PFSK-1 (cell line): ENCODE measurements at regions not wholly inside any gene's neighbourhood (a gene's known extent, or its start where the extent isn't known, plus 50 kb on each side); places are given as distances from the start of the nearest gene placed in this dataset.

Experiments used
- POLR2AphosphoS5 ChIP-seq: IDR thresholded peaks from 2 replicates; pipeline ENCODE4 v1.6.1; 2012; ENCODE audit warnings: low read depth, mild to moderate bottlenecking, control low read depth, low read length, moderate library complexity
- REST ChIP-seq, 2 experiments: IDR thresholded peaks; 2 replicates each; pipeline versions ENCODE4 v1.6.1 to v1.8.0; 2011 to 2012; ENCODE audit warnings: low read depth in 2 of 2, low read length in 2 of 2, control low read depth in 1 of 2, inconsistent platforms in 1 of 2, mild to moderate bottlenecking in 1 of 2, moderate library complexity in 1 of 2; ENCODE audit not compliant: insufficient read depth in 1 of 2
- SIN3A ChIP-seq: IDR thresholded peaks from 2 replicates; pipeline ENCODE4 v1.6.1; 2012; ENCODE audit warnings: mild to moderate bottlenecking, low read length, moderate library complexity, borderline replicate concordance; ENCODE audit not compliant: insufficient read depth
- TAF1 ChIP-seq: IDR thresholded peaks from 2 replicates; pipeline ENCODE4 v1.6.1; 2012; ENCODE audit warnings: low read length, control low read depth, borderline replicate concordance; ENCODE audit not compliant: insufficient read depth

GRCh38 chr2:2501454-2502200, 170.6 kb upstream of the MYT1L start:
- no peak for TF ChIP-seq TAF1
- no peak for TF ChIP-seq SIN3A
- no peak for TF ChIP-seq REST (IDR thresholded peaks at IDR 0.05; ENCODE audit: insufficient read depth in 1 of 2, low read depth in 2 of 2, low read length in 2 of 2)
- no peak for TF ChIP-seq POLR2AphosphoS5
